ENCODE measurements at regions not wholly inside any gene's neighbourhood (a gene's known extent, or its start where the extent isn't known, plus 50 kb on each side); places are given as distances from the start of the nearest gene placed in this dataset.

GRCh38 chr7:35993113-35993512, 159.9 kb upstream of the EEPD1 start:
- in situ Hi-C loops (cut with HindIII; ENCODE audit: low pct_unique_long_range_greater_than_20kb, low sequenced_read_pairs), result loop anchor here (25.0 kb wide), 2 partner anchors 119 to 319 kb away; no protein-coding TSS in a partner anchor
- BruUV-seq (replicated peaks), result no TSS peak

More at GRCh38 chr7:35993113-35993512, 159.9 kb upstream of the EEPD1 start:
- H3K4me1 ChIP-seq (ENCODE audit: control insufficient read depth, insufficient read depth, low read length), result peaks cover 25% of the 10 kb centered on the region
- CTCF ChIA-PET, result no interaction called here
- H3K27ac ChIP-seq (ENCODE audit: low read length), result peak overlapping the region; percentile 66
- intact Hi-C loops (cut with micrococcal nuclease; ENCODE audit: unreplicated experiment), result no loop called here
- no peaks in the 10 kb centered on the region for H3K36me3 ChIP-seq (ENCODE audit: control insufficient read depth, insufficient read depth, low read length)
- H3K9me3 ChIP-seq (ENCODE audit: control insufficient read depth, insufficient read depth, low read depth, low read length), result no peaks in the 10 kb centered on the region
- DNase-seq (ENCODE audit: low read depth, low spot score), result peak; percentile 95
- H3K4me3 ChIP-seq (ENCODE audit: low read depth in 2 of 2, low read length in 2 of 2), result no peak overlapping the region
- POLR2A ChIA-PET, result no interaction called here
- ATAC-seq, result peak; percentile 61
- TF ChIP-seq CTCF (IDR thresholded peaks at IDR 0.05) (no peak), REST (IDR thresholded peaks at IDR 0.05; ENCODE audit: insufficient read depth in 1 of 2, low read depth in 2 of 2, low read length in 1 of 2) (no peak), TCF7L2 (IDR thresholded peaks at IDR 0.05; ENCODE audit: low read depth, low read length) (no peak), POLR2AphosphoS5 (IDR thresholded peaks at IDR 0.05; ENCODE audit: low read depth, low read length) (0 out of 2 replicates have a peak, but pooled peaks have one; percentile 1), SIN3A (IDR thresholded peaks at IDR 0.05; ENCODE audit: borderline replicate concordance, insufficient read depth, low read depth, low read length) (no peak)
- no peaks in the 10 kb centered on the region for H3K27me3 ChIP-seq (ENCODE audit: control insufficient read depth, insufficient read depth, low read length)
